ENCODE measurements at regions not wholly inside any gene's neighbourhood (a gene's known extent, or its start where the extent isn't known, plus 50 kb on each side); places are given as distances from the start of the nearest gene placed in this dataset.

- H3K4me1 ChIP-seq, result no peaks in the 10 kb centered on the region
- no peak for TF ChIP-seq CTCF (IDR thresholded peaks at IDR 0.05)
- no peaks in the 10 kb centered on the region for H3K9me3 ChIP-seq
- no peak overlapping the region for H3K4me3 ChIP-seq
- H3K36me3 ChIP-seq, result no peaks in the 10 kb centered on the region
- H3K27me3 ChIP-seq, result no peaks in the 10 kb centered on the region
- DNase-seq (ENCODE audit: low spot score), result no peak
- no peak overlapping the region for H3K27ac ChIP-seq
Observed at GRCh38 chr12:97968641-97969197, 506.1 kb downstream of the RMST start.

GRCh38 chr12:97977870-97978405 lies 515.3 kb downstream of the RMST start:
- Histone ChIP-seq H3K36me3 (no peaks in the 10 kb centered on the region), H3K9me3 (peaks cover 0 to 20% of the 10 kb centered on the region in 2 donors), H3K4me1 (no peaks in the 10 kb centered on the region), H3K27ac (no peak overlapping the region), H3K4me3 (no peak overlapping the region), H3K27me3 (no peaks in the 10 kb centered on the region)
- no peak for DNase-seq (ENCODE audit: low spot score)
- TF ChIP-seq CTCF (IDR thresholded peaks at IDR 0.05), result no peak

GRCh38 chr12:97982684-97983083 lies 520.1 kb downstream of the RMST start:
- no peaks in the 10 kb centered on the region for H3K36me3 ChIP-seq
- no peak for DNase-seq (ENCODE audit: low spot score)
- H3K9me3 ChIP-seq, result peaks cover 0 to 17% of the 10 kb centered on the region in 2 donors
- TF ChIP-seq CTCF (IDR thresholded peaks at IDR 0.05), result no peak
- no peaks in the 10 kb centered on the region for H3K27me3 ChIP-seq
- H3K4me3 ChIP-seq, result no peak overlapping the region
- H3K27ac ChIP-seq, result no peak overlapping the region
- H3K4me1 ChIP-seq, result no peaks in the 10 kb centered on the region

- TF ChIP-seq CTCF (IDR thresholded peaks at IDR 0.05), result no peak
- DNase-seq (ENCODE audit: low spot score), result no peak
- H3K4me3 ChIP-seq, result no peak overlapping the region
- peaks cover 0 to 17% of the 10 kb centered on the region in 2 donors for H3K9me3 ChIP-seq
- no peaks in the 10 kb centered on the region for H3K4me1 ChIP-seq
- H3K27me3 ChIP-seq, result no peaks in the 10 kb centered on the region
- H3K27ac ChIP-seq, result no peak overlapping the region
- no peaks in the 10 kb centered on the region for H3K36me3 ChIP-seq
Observed at GRCh38 chr12:97983796-97984195, 521.2 kb downstream of the RMST start.

GRCh38 chr12:97984436-97984835 lies 521.8 kb downstream of the RMST start:
- Histone ChIP-seq H3K9me3 (peaks cover 0 to 17% of the 10 kb centered on the region in 2 donors), H3K4me3 (no peak overlapping the region), H3K27me3 (no peaks in the 10 kb centered on the region), H3K36me3 (no peaks in the 10 kb centered on the region), H3K4me1 (no peaks in the 10 kb centered on the region), H3K27ac (no peak overlapping the region)
- TF ChIP-seq CTCF (IDR thresholded peaks at IDR 0.05), result no peak
- no peak for DNase-seq (ENCODE audit: low spot score)

Measured in right atrium auricular region (tissue), 2 donors.